ENCODE measurements at regions not wholly inside any gene's neighbourhood (a gene's known extent, or its start where the extent isn't known, plus 50 kb on each side); places are given as distances from the start of the nearest gene placed in this dataset.

GRCh38 chr7:155361346-155361680 is 63.6 kb downstream of the INSIG1 start:
- no peak overlapping the region for H3K4ac ChIP-seq (replicated peaks; ENCODE audit: insufficient read length, low read depth, low read length)
- no peaks in the 10 kb centered on the region for H3K36me3 ChIP-seq (ENCODE audit: control insufficient read depth in 2 of 4, insufficient read depth in 4 of 4, low read length in 3 of 4)
- no peak overlapping the region for H2AK5ac ChIP-seq (ENCODE audit: low read depth, low read length)
- no peaks in the 10 kb centered on the region for H3K79me2 ChIP-seq (ENCODE audit: control insufficient read depth in 1 of 2, insufficient read depth in 2 of 2, low read length in 2 of 2)
- no peaks in the 10 kb centered on the region for H3K79me1 ChIP-seq (ENCODE audit: low read depth, low read length)
- no peaks in the 10 kb centered on the region; a peak in 2 of 7 replicates for H3K4me1 ChIP-seq (replicated peaks in 1 of 4; ENCODE audit: control insufficient read depth in 3 of 4, insufficient read depth in 4 of 4, low read length in 3 of 4)
- H2BK12ac ChIP-seq (ENCODE audit: low read depth, low read length): 0 out of 2 replicates have a peak overlapping the region, but pooled peaks have one; percentile 9
- H3K23me2 ChIP-seq (ENCODE audit: low read depth, low read length): no peaks in the 10 kb centered on the region
- H3K27me3 ChIP-seq (replicated peaks in 1 of 4; ENCODE audit: control insufficient read depth in 3 of 4, extremely low read depth in 1 of 4, insufficient read depth in 3 of 4, low read length in 3 of 4): peaks cover 0 to 7% (median 3%) of the 10 kb centered on the region in 4 experiments; a peak in 4 of 7 replicates
- H2BK120ac ChIP-seq (replicated peaks; ENCODE audit: low read depth, low read length): no peak overlapping the region
- ChIA-PET CTCF (ENCODE audit: partially characterized antibody) (interaction anchor here (1.1 to 1.4 kb wide), 2 partner anchors 44 to 171 kb away, joined by 3 read pairs; no protein-coding TSS in a partner anchor), POLR2A (ENCODE audit: partially characterized antibody) (no interaction called here)
- no peak for FAIRE-seq
- no peak overlapping the region for H2BK20ac ChIP-seq (ENCODE audit: low read length)
- H4K5ac ChIP-seq (ENCODE audit: insufficient read length, low read depth, low read length): no peak overlapping the region
- no peak overlapping the region for H2BK15ac ChIP-seq (ENCODE audit: low read length)
- no peak overlapping the region for H3K4me3 ChIP-seq (ENCODE audit: extremely low read depth in 1 of 4, insufficient read depth in 2 of 4, low read depth in 3 of 4, low read length in 4 of 4)
- no peak overlapping the region for H3K14ac ChIP-seq (ENCODE audit: insufficient read length)
- no peak overlapping the region for H3K23ac ChIP-seq (ENCODE audit: insufficient read length)
- 93% methylated on average over 9 of the region's 12 CpGs; no CpG with 5 or more reads in 1 of the 2 experiments for WGBS, 2 experiments (ENCODE audit: extremely low coverage in 1 of 2, insufficient coverage in 1 of 2, insufficient read length in 1 of 2, insufficient replicate concordance in 2 of 2, low coverage in 1 of 2, low lambda C conversion rate in 2 of 2, missing lambda C conversion rate in 1 of 2)
- H2AFZ ChIP-seq (ENCODE audit: low read length): no peak overlapping the region
- no peak overlapping the region for H2BK5ac ChIP-seq (ENCODE audit: low read depth, low read length)
- no peak overlapping the region for H3K18ac ChIP-seq (ENCODE audit: extremely low read depth, low read length)
- H4K8ac ChIP-seq (ENCODE audit: extremely low read depth, insufficient read depth, low read length): no peak overlapping the region
- H4K20me1 ChIP-seq (replicated peaks in 1 of 2; ENCODE audit: control insufficient read depth in 1 of 2, insufficient read depth in 2 of 2, low read length in 2 of 2): no peaks in the 10 kb centered on the region
- H4K91ac ChIP-seq (replicated peaks; ENCODE audit: insufficient read length, low read length): no peak overlapping the region
- no peaks in the 10 kb centered on the region for H3K9me3 ChIP-seq (ENCODE audit: insufficient read depth in 2 of 2, low read depth in 1 of 2, low read length in 1 of 2)
- no peak for TF ChIP-seq RNF2 (IDR thresholded peaks at IDR 0.05; ENCODE audit: borderline replicate concordance, low read depth, low read length, missing control alignments, poor library complexity, severe bottlenecking)
- no peak for TF ChIP-seq SIN3A (conservative IDR thresholded peaks at IDR 0.05 in 1 of 2, IDR thresholded peaks at IDR 0.05 in 1 of 2; ENCODE audit: low read depth in 1 of 2, low read length in 2 of 2)
- TF ChIP-seq JUND (IDR thresholded peaks at IDR 0.05; ENCODE audit: low read length): no peak
- no peak for TF ChIP-seq TBP (IDR thresholded peaks at IDR 0.05; ENCODE audit: low read depth, low read length)
- TF ChIP-seq CTBP2 (IDR thresholded peaks at IDR 0.05; ENCODE audit: borderline replicate concordance, insufficient read depth, insufficient read length, low read length): no peak
- TF ChIP-seq ATF3 (IDR thresholded peaks at IDR 0.05; ENCODE audit: insufficient read depth, low read depth, low read length): no peak
- TF ChIP-seq SUZ12 (IDR thresholded peaks at IDR 0.05; ENCODE audit: low read length): no peak
- TF ChIP-seq SAP30 (IDR thresholded peaks at IDR 0.05; ENCODE audit: insufficient read depth, insufficient replicate concordance, low read length): no peak
- no peak for TF ChIP-seq E2F6 (IDR thresholded peaks at IDR 0.05)
- no peak for TF ChIP-seq MAX (IDR thresholded peaks at IDR 0.05)
- TF ChIP-seq BRCA1 (IDR thresholded peaks at IDR 0.05; ENCODE audit: low read depth, low read length): no peak
- no peak for TF ChIP-seq ASH2L (IDR thresholded peaks at IDR 0.05; ENCODE audit: low read length)
- no peak overlapping the region for H3K56ac ChIP-seq (replicated peaks; ENCODE audit: insufficient read length, low read depth, low read length)
- H3K9ac ChIP-seq (replicated peaks in 1 of 4; ENCODE audit: extremely low read depth in 1 of 4, low read depth in 3 of 4, low read length in 3 of 4): no peak overlapping the region
- H3K27ac ChIP-seq (ENCODE audit: low read depth, low read length): no peak overlapping the region
- no peak for DNase-seq (ENCODE audit: low read depth in 1 of 2, low spot score in 2 of 2)
- H3K4me2 ChIP-seq (ENCODE audit: insufficient read depth in 1 of 2, low read depth in 2 of 2, low read length in 2 of 2): no peak overlapping the region
